Testis (tissue), 2 donors: ENCODE measurements at regions not wholly inside any gene's neighbourhood (a gene's known extent, or its start where the extent isn't known, plus 50 kb on each side); places are given as distances from the start of the nearest gene placed in this dataset.
"Not testable (repeated sequence)": the region's sequence is repeated elsewhere in the genome, so short reads cannot be mapped to it uniquely, and the experiment has no call there.

Experiments used
- CTCF ChIP-seq, 3 experiments: fragments of 450-650 bp in 2 of 3; fragments of 200-600 bp in 1 of 3; sonication (generic) in 1 of 3; IDR thresholded peaks; one replicate each; pipeline ENCODE4 v1.5.1; 2016 to 2019; ENCODE audit warnings: antibody characterized with exemption in 3 of 3, mild to moderate bottlenecking in 2 of 3, moderate library complexity in 1 of 3
- POLR2A ChIP-seq: fragments of 450-650 bp; IDR thresholded peaks from one replicate; pipeline ENCODE4 v1.6.1; 2017; ENCODE audit warnings: antibody characterized with exemption, mild to moderate bottlenecking, moderate library complexity

- TF ChIP-seq CTCF (IDR thresholded peaks at IDR 0.05); POLR2A: not testable (repeated sequence)
Measured at GRCh38 chr17:5930555-5930954, 139.6 kb upstream of the WSCD1 start.
